ENCODE measurements at regions not wholly inside any gene's neighbourhood (a gene's known extent, or its start where the extent isn't known, plus 50 kb on each side); places are given as distances from the start of the nearest gene placed in this dataset.

GRCh38 chr11:121775276-121775675 is 322.5 kb upstream of the SORL1-AS1 start:
- H3K9ac ChIP-seq (ENCODE audit: low read length) = no peak overlapping the region
- no peaks in the 10 kb centered on the region for H3K9me3 ChIP-seq (ENCODE audit: insufficient read depth, low read length)
- H3K27me3 ChIP-seq (ENCODE audit: low read length) = no peaks in the 10 kb centered on the region; the same call in 1 of the 2 replicates
- no peaks in the 10 kb centered on the region for H3K9me2 ChIP-seq (replicated peaks; ENCODE audit: insufficient read depth, low read length)
- no peak overlapping the region for H3K27ac ChIP-seq (ENCODE audit: low read depth, low read length)
- no peak overlapping the region for H3K4me2 ChIP-seq (ENCODE audit: low read depth, low read length, poor library complexity, severe bottlenecking)
- H3F3A ChIP-seq (ENCODE audit: insufficient read depth) = no peaks in the 10 kb centered on the region
- H3K4me3 ChIP-seq (ENCODE audit: insufficient read depth, low read length, poor library complexity, severe bottlenecking) = no peak overlapping the region
- no peak overlapping the region for H2AFZ ChIP-seq (ENCODE audit: low read depth, low read length, severe bottlenecking)
- TF ChIP-seq CTCF (IDR thresholded peaks at IDR 0.05; ENCODE audit: insufficient read depth, low read length, poor library complexity, severe bottlenecking) (no peak), EZH2phosphoT487 (conservative IDR thresholded peaks at IDR 0.05; ENCODE audit: low read length) (no peak)
- no peaks in the 10 kb centered on the region for H3K36me3 ChIP-seq (ENCODE audit: low read length)
- no peaks in the 10 kb centered on the region for H4K20me1 ChIP-seq (ENCODE audit: low read depth, low read length)
- no peaks in the 10 kb centered on the region for H3K79me2 ChIP-seq (ENCODE audit: insufficient read depth, low read length)

GRCh38 chr11:121773076-121773475 is 320.3 kb upstream of the SORL1-AS1 start:
- Histone ChIP-seq H3K27me3 (ENCODE audit: low read length) (no peaks in the 10 kb centered on the region; the same call in 1 of the 2 replicates), H3K9me3 (ENCODE audit: insufficient read depth, low read length) (no peaks in the 10 kb centered on the region), H2AFZ (ENCODE audit: low read depth, low read length, severe bottlenecking) (no peak overlapping the region), H3K4me3 (ENCODE audit: insufficient read depth, low read length, poor library complexity, severe bottlenecking) (no peak overlapping the region), H3K79me2 (ENCODE audit: insufficient read depth, low read length) (no peaks in the 10 kb centered on the region), H3K9me2 (replicated peaks; ENCODE audit: insufficient read depth, low read length) (no peaks in the 10 kb centered on the region), H3K4me2 (ENCODE audit: low read depth, low read length, poor library complexity, severe bottlenecking) (no peak overlapping the region), H3K9ac (ENCODE audit: low read length) (no peak overlapping the region), H3K27ac (ENCODE audit: low read depth, low read length) (no peak overlapping the region), H3F3A (ENCODE audit: insufficient read depth) (no peaks in the 10 kb centered on the region), H4K20me1 (ENCODE audit: low read depth, low read length) (no peaks in the 10 kb centered on the region), H3K36me3 (ENCODE audit: low read length) (no peaks in the 10 kb centered on the region)
- TF ChIP-seq CTCF (IDR thresholded peaks at IDR 0.05; ENCODE audit: insufficient read depth, low read length, poor library complexity, severe bottlenecking) = no peak
- TF ChIP-seq EZH2phosphoT487 (conservative IDR thresholded peaks at IDR 0.05; ENCODE audit: low read length) = no peak

- Histone ChIP-seq H3F3A (ENCODE audit: insufficient read depth) (no peaks in the 10 kb centered on the region), H3K79me2 (ENCODE audit: insufficient read depth, low read length) (no peaks in the 10 kb centered on the region), H3K36me3 (ENCODE audit: low read length) (no peaks in the 10 kb centered on the region), H2AFZ (ENCODE audit: low read depth, low read length, severe bottlenecking) (no peak overlapping the region), H3K4me2 (ENCODE audit: low read depth, low read length, poor library complexity, severe bottlenecking) (no peak overlapping the region), H3K27ac (ENCODE audit: low read depth, low read length) (no peak overlapping the region), H3K9ac (ENCODE audit: low read length) (no peak overlapping the region), H3K9me2 (replicated peaks; ENCODE audit: insufficient read depth, low read length) (no peaks in the 10 kb centered on the region), H3K27me3 (ENCODE audit: low read length) (no peaks in the 10 kb centered on the region; the same call in 1 of the 2 replicates), H3K9me3 (ENCODE audit: insufficient read depth, low read length) (no peaks in the 10 kb centered on the region), H3K4me3 (ENCODE audit: insufficient read depth, low read length, poor library complexity, severe bottlenecking) (no peak overlapping the region), H4K20me1 (ENCODE audit: low read depth, low read length) (no peaks in the 10 kb centered on the region)
- TF ChIP-seq EZH2phosphoT487 (conservative IDR thresholded peaks at IDR 0.05; ENCODE audit: low read length) (no peak), CTCF (IDR thresholded peaks at IDR 0.05; ENCODE audit: insufficient read depth, low read length, poor library complexity, severe bottlenecking) (no peak)
Measured at GRCh38 chr11:121770939-121771595, 318.3 kb upstream of the SORL1-AS1 start.

Data from SU-DHL-6 (cell line).